Adrenal gland (tissue), 9 donors: ENCODE measurements at regions not wholly inside any gene's neighbourhood (a gene's known extent, or its start where the extent isn't known, plus 50 kb on each side); places are given as distances from the start of the nearest gene placed in this dataset.

ENCODE experiments used
- DNase-seq, 7 donors: peaks; one replicate each; pipeline ENCODE4 v3.0.0-alpha.2; 2019 to 2020
- H3K27ac ChIP-seq, 5 donors: fragments of 200-600 bp; sonication (generic) in 4 of 5; 1 replicate in 3 of 5; 2 replicates in 2 of 5; pipeline versions ENCODE4 v1.5.1 to v1.8.0; 2016 to 2020; ENCODE audit warnings: mild to moderate bottlenecking in 1 of 5
- H3K27me3 ChIP-seq: fragments of 200-600 bp; 2 replicates; pipeline ENCODE4 v1.8.0; 2021
- H3K36me3 ChIP-seq, 2 donors: fragments of 200-600 bp; replicated peaks in 1 of 2; 1 replicate in 1 of 2; 2 replicates in 1 of 2; pipeline versions ENCODE4 v1.5.1 to v1.8.0; 2018 to 2022
- H3K4me1 ChIP-seq, 2 donors: fragments of 200-600 bp; replicated peaks in 1 of 2; 1 replicate in 1 of 2; 2 replicates in 1 of 2; pipeline versions ENCODE4 v1.5.1 to v1.8.0; 2018 to 2021
- H3K4me3 ChIP-seq, 4 donors: fragments of 200-600 bp; sonication (generic) in 3 of 4; one replicate each; pipeline ENCODE4 v1.5.1; 2016 to 2018
- H3K9me3 ChIP-seq, 3 donors: fragments of 200-600 bp; sonication (generic) in 1 of 3; replicated peaks in 1 of 3; 1 replicate in 2 of 3; 2 replicates in 1 of 3; pipeline versions ENCODE4 v1.5.1 to v1.8.0; 2016 to 2021
- CTCF ChIP-seq, 6 experiments: fragments of 450-650 bp in 4 of 6; fragments of 200-600 bp in 2 of 6; sonication (generic) in 1 of 6; IDR thresholded peaks; 1 replicate in 5 of 6; 2 replicates in 1 of 6; pipeline versions ENCODE4 v1.5.1 to v1.8.0; 2016 to 2021; ENCODE audit warnings: antibody characterized with exemption in 6 of 6, mild to moderate bottlenecking in 2 of 6, moderate library complexity in 1 of 6
- POLR2A ChIP-seq, 2 donors: fragments of 450-650 bp; IDR thresholded peaks; one replicate each; pipeline ENCODE4 v1.6.1; 2017; ENCODE audit warnings: antibody characterized with exemption in 2 of 2, mild to moderate bottlenecking in 2 of 2, moderate library complexity in 1 of 2
- WGBS, 4 donors: extraction: QIAGEN DNeasy Blood & Tissue Kit in 2 of 4; methylation state at CpG; one replicate each; pipeline versions ENCODE4 v1.1.5 to v1.1.7; 2013 to 2017; 5-methylcytosine and 5-hydroxymethylcytosine counted together
- intact Hi-C, 2 donors: fragments of 100-400 bp; cut with DNase I; formaldehyde crosslinking; loops; one replicate each; pipeline versions ENCODE4 v1.14.1 to v1.15.0; 2022 to 2023
- donor health status: healthy with polysubstance abuse.
- donor health status: Bipolar disorder and iron deficiency.
- donor health status: DM: yes; HTN: yes; CAD: no.
- donor health status: DM: no; HTN: no; CAD: no.
- donor health status: DM: no; HTN: no; CAD: no.

DNA sequence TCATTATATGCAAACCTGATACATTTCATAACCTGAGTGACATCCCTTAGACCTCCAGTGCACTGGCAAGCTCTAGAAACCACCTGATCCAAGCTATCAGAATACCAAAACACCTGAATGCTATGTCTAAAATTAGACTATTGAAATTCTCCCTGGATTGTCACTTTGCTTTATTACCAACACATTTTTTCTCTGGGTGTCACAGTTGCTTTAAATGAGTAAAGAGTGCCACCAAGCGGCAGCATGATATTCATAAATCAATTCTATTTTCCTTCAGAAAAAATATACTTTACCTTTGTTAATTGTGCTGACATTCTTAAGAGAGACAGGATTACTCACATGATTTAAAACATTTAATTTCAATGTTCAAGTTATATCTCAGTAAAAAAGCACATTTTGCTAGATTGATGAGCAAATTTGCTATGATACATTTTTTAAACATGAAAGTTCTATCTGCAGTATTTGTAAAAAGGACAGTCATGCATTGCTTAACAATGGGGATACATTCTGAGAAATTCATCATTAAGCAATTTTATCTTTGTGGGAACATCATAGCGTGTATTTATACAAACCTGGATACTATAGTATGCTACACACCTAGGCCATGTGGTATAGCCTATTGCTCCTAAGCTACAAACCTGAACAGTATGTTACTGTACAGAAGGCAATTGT, 338.4 kb upstream of the SLC39A10 start:
- Histone ChIP-seq H3K27ac (no peak overlapping the region), H3K4me1 (peaks cover 0 to 6% of the 10 kb centered on the region in 2 donors), H3K9me3 (no peaks in the 10 kb centered on the region), H3K36me3 (no peaks in the 10 kb centered on the region), H3K27me3 (no peaks in the 10 kb centered on the region), H3K4me3 (no peak overlapping the region)
- intact Hi-C loops = loop anchor here (5.0 to 10.0 kb wide), 3 partner anchors 764 to 1151 kb away; no protein-coding TSS in a partner anchor
- 2 to 7% (median 4%) methylated on average over 2 of the region's 2 CpGs for WGBS, 4 donors
- DNase-seq = peak in 6 of 7 donors; percentile 29 to 62 (median 48)
- TF ChIP-seq POLR2A (IDR thresholded peaks at IDR 0.05) = no peak
- TF ChIP-seq CTCF (IDR thresholded peaks at IDR 0.05) = peak; percentile 38 to 82 (median 70)

GRCh38 chr2:195317550-195317949, 339.5 kb upstream of the SLC39A10 start:
- DNase-seq = no peak
- no peak overlapping the region for H3K27ac ChIP-seq
- no peaks in the 10 kb centered on the region for H3K27me3 ChIP-seq
- intact Hi-C loops = loop anchor here (5.0 to 10.0 kb wide), 3 partner anchors 763 to 1150 kb away; no protein-coding TSS in a partner anchor
- peaks cover 0 to 6% of the 10 kb centered on the region in 2 donors for H3K4me1 ChIP-seq
- TF ChIP-seq CTCF (IDR thresholded peaks at IDR 0.05) (no peak), POLR2A (IDR thresholded peaks at IDR 0.05) (no peak)
- no peak overlapping the region for H3K4me3 ChIP-seq
- no peaks in the 10 kb centered on the region for H3K9me3 ChIP-seq
- H3K36me3 ChIP-seq = no peaks in the 10 kb centered on the region
- WGBS, 4 donors = 86 to 98% (median 90%) methylated on average over 3 of the region's 3 CpGs

DNA sequence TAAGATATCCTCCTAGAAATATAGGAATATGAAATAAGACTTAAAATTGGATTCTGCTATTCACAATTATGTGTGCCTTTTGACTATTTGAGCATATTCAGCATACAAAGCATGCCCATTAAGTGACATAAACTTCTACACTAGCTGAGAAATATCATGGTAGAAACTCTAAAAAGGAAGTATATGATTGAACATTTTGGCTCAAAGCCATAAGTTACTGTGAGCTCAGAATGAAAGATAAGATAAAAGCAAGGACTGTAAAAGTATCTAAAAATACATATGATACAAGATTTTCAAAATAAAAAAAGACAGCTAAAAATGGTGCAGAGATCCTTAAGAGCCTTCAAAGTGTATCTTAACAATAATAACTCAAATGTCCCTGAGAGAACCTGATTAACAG, 340.5 kb upstream of the SLC39A10 start:
- no peak for TF ChIP-seq CTCF (IDR thresholded peaks at IDR 0.05)
- TF ChIP-seq POLR2A (IDR thresholded peaks at IDR 0.05) = no peak
- peaks cover 0 to 6% of the 10 kb centered on the region in 2 donors for H3K4me1 ChIP-seq
- no peaks in the 10 kb centered on the region for H3K27me3 ChIP-seq
- intact Hi-C loops = loop anchor here (5.0 to 10.0 kb wide), 3 partner anchors 762 to 1149 kb away; no protein-coding TSS in a partner anchor
- H3K36me3 ChIP-seq = no peaks in the 10 kb centered on the region
- H3K27ac ChIP-seq = no peak overlapping the region
- H3K9me3 ChIP-seq = no peaks in the 10 kb centered on the region
- DNase-seq = no peak
- no peak overlapping the region for H3K4me3 ChIP-seq

DNA sequence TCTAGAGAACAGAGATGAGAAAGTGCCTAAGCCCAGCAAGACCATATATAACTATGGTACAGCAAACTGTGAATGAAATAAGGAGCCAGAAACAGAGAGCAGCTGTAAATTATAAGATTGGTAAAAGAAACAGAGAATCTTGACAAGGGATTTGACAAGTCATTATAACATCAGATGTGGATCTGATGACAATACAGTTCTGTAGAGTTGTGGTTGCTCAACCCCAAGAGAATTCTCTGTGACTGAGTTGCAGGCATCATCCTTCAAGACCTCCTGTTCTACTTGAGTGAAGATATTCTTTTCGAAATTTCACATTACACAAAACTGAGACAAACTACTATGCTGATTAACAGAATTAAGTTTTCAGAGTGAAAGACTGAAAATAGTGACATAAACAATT, 343.1 kb upstream of the SLC39A10 start:
- Histone ChIP-seq H3K4me1 (peaks cover 0 to 6% of the 10 kb centered on the region in 2 donors), H3K27ac (no peak overlapping the region), H3K36me3 (no peaks in the 10 kb centered on the region), H3K4me3 (no peak overlapping the region), H3K27me3 (no peaks in the 10 kb centered on the region), H3K9me3 (no peaks in the 10 kb centered on the region)
- TF ChIP-seq POLR2A (IDR thresholded peaks at IDR 0.05) = no peak
- TF ChIP-seq CTCF (IDR thresholded peaks at IDR 0.05) = no peak
- intact Hi-C loops = loop anchor here in 1 of 2 donors (10.0 kb wide), 1 partner anchor 759 kb away; no protein-coding TSS in a partner anchor
- 84 to 91% (median 86%) methylated on average over 1 of the region's 1 CpG for WGBS, 4 donors
- no peak for DNase-seq
